ENCODE measurements at regions not wholly inside any gene's neighbourhood (a gene's known extent, or its start where the extent isn't known, plus 50 kb on each side); places are given as distances from the start of the nearest gene placed in this dataset.
"Not testable (repeated sequence)": the region's sequence is repeated elsewhere in the genome, so short reads cannot be mapped to it uniquely, and the experiment has no call there.

DNA sequence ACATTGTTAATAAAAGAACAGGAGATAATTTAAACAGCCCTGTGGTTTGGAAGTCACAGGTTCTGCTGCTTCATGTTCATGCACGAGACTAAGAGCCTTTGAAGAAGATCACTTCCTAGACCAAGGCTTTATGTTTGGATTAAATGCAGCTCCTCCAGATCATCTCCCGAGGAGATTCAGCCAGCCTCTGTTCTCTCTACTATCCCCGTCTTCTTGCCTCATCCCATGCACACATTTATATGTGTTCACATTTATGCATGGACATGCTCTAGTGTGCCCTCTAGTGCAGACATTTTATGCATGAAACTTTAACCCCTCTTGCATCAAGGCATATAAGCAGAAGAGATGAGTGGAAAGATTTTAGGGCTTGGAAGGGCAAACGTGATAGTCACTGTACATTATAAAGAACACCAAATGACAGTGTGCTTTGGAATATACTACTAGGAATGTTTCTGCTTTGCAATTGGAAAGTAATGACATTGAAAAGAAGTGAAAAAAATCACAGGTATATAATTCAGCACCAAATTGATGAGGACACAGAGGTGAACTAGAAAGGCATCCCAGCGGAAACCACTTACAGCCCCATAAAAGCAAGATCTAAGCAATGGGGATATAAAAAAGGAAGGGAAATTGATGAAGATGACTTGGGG, 271.5 kb upstream of the PLGLB2 start:
- H3K27ac Mint-ChIP-seq, result peak overlapping the region; percentile 71
- not testable (repeated sequence) for H3K27me3 Mint-ChIP-seq (ENCODE audit: low read depth); H3K4me3 Mint-ChIP-seq; H3K9me3 Mint-ChIP-seq; H3K36me3 Mint-ChIP-seq; H3K4me1 Mint-ChIP-seq; DNase-seq (ENCODE audit: low spot score in 2 of 2, unreplicated experiment in 2 of 2)

DNA sequence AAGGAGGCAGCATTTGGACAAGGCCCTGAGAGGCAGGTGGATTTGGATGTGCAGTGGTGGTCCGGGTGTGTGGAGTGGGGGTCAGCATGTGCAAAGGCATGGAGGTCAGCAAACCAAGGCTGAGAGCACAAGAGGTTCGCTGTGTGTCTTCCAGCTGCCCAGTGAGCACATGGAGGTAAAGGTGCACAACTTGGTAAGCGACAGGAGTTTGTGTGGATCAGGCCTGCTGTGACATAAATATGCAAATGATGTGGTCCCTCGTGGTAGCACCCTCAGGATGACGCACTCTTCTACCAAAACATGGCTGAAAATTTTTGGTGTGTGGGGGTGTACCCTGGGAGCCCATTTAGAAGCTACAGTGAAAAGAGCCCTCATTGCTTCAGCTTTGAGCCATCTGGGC, 271.0 kb upstream of the PLGLB2 start:
- H3K27ac Mint-ChIP-seq, result peak overlapping the region; percentile 71
- H3K27me3 Mint-ChIP-seq (ENCODE audit: low read depth); H3K4me3 Mint-ChIP-seq; H3K9me3 Mint-ChIP-seq; H3K36me3 Mint-ChIP-seq; H3K4me1 Mint-ChIP-seq; DNase-seq (ENCODE audit: low spot score in 2 of 2, unreplicated experiment in 2 of 2): not testable (repeated sequence)

- not testable (repeated sequence) for H3K27me3 Mint-ChIP-seq (ENCODE audit: low read depth); DNase-seq (ENCODE audit: low spot score in 2 of 2, unreplicated experiment in 2 of 2); H3K4me3 Mint-ChIP-seq; H3K36me3 Mint-ChIP-seq; H3K27ac Mint-ChIP-seq; H3K9me3 Mint-ChIP-seq
- peaks cover 14% of the 10 kb centered on the region for H3K4me1 Mint-ChIP-seq
Observed at GRCh38 chr2:87477669-87478428, 270.0 kb upstream of the PLGLB2 start.

DNA sequence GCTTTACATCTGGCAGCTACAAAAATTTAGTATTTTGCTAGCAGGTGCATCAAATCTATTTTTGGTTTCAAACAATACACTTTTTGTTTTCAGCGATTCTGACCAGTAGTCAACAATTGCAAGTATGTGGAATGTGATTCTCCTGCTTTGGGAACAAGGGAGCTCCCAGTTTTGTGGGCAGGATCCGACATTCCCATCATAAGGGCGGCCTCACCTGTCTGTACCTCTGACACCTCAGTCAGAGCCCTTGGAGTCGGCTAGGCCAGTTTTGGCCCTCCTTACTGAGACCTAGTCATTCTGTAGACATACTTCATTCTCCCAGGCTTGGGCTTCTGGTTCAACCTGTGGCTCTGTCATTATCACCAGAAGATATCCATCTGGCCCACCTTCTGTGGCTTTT, 269.0 kb upstream of the PLGLB2 start:
- not testable (repeated sequence) for DNase-seq (ENCODE audit: low spot score in 2 of 2, unreplicated experiment in 2 of 2); H3K4me3 Mint-ChIP-seq; H3K27ac Mint-ChIP-seq; H3K9me3 Mint-ChIP-seq; H3K36me3 Mint-ChIP-seq; H3K27me3 Mint-ChIP-seq (ENCODE audit: low read depth)
- peaks cover 16% of the 10 kb centered on the region for H3K4me1 Mint-ChIP-seq

DNA sequence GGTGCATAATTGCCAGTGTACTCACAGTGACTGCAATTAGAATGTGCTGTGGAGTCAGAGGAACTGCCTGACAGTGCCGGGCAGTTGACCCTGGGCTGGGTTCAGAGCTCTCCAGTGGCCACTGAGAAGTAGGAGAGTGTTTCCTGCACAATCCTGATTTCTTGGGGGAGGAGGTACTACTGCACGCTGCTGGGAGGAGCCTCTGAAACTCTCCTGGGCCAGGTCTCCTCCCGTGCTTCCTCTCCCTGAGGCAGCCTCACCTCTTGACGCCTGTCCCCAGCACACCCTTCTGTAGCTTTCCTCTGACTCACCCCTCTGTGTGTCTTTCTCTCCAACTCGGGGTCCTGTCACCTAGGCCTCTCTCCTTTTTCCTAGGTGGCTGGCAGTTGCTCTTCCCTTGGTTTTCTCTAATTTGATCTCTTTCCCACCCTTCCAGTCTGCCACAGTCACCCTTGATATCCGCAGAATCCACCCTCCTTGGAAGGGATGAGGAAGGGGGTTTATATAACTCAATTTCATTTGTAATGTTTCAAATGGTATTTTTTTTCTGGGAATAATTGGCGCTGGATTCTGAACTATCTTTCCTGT, 264.7 kb upstream of the PLGLB2 start:
- not testable (repeated sequence) for H3K27me3 Mint-ChIP-seq (ENCODE audit: low read depth); H3K27ac Mint-ChIP-seq; H3K9me3 Mint-ChIP-seq; H3K36me3 Mint-ChIP-seq; DNase-seq (ENCODE audit: low spot score in 2 of 2, unreplicated experiment in 2 of 2); H3K4me3 Mint-ChIP-seq
- peaks cover 14% of the 10 kb centered on the region for H3K4me1 Mint-ChIP-seq

- not testable (repeated sequence) for H3K27ac Mint-ChIP-seq; H3K36me3 Mint-ChIP-seq; H3K4me3 Mint-ChIP-seq; H3K27me3 Mint-ChIP-seq (ENCODE audit: low read depth); DNase-seq (ENCODE audit: low spot score in 2 of 2, unreplicated experiment in 2 of 2); H3K9me3 Mint-ChIP-seq
- H3K4me1 Mint-ChIP-seq, result peaks cover 14% of the 10 kb centered on the region
Observed at GRCh38 chr2:87484363-87484762, 263.5 kb upstream of the PLGLB2 start.

DNA sequence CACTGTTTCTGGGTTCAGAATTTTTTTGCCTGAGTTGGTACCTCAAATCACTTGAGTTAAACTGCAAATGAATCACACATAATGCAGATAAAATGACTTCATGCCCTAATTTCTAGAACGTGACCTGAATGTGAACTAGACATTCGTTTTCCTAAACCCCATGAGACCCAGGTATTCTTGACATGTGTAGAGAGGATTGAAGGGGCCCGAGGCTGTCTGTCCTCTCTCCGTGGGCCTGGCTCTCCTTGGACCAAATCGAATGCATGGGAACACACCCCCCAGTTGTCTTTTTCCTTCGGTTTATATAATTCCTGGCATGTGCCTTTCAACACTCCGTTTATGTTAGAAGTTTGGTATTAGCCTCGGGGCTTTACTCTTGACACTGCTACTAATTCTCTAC, 262.4 kb upstream of the PLGLB2 start:
- H3K4me3 Mint-ChIP-seq; H3K36me3 Mint-ChIP-seq; DNase-seq (ENCODE audit: low spot score in 2 of 2, unreplicated experiment in 2 of 2); H3K27me3 Mint-ChIP-seq (ENCODE audit: low read depth); H3K9me3 Mint-ChIP-seq: not testable (repeated sequence)
- Mint-ChIP-seq H3K27ac (peak overlapping the region; percentile 30), H3K4me1 (peaks cover 11% of the 10 kb centered on the region)

DNA sequence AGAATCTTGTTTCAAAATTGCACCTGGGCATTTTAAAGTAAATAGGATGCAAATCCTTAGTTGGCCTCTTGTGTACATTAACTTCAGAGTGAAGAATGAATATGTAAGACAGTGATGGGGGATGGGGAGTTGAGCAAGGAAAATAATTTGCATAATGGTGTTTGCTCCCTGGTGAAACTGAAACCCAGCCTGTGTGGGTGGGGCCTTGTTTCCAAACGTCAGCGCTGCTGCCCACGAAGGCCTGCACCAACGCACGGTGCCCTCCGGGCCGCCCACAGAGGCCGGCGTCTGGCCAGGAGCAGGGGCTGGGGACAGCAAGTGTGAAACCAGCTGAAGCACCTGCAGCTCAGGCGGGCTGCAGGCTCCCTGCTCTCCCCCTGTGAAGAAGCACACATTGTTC, 262.0 kb upstream of the PLGLB2 start:
- not testable (repeated sequence) for H3K27ac Mint-ChIP-seq; H3K9me3 Mint-ChIP-seq; H3K36me3 Mint-ChIP-seq; H3K4me3 Mint-ChIP-seq; H3K27me3 Mint-ChIP-seq (ENCODE audit: low read depth); DNase-seq (ENCODE audit: low spot score in 2 of 2, unreplicated experiment in 2 of 2)
- H3K4me1 Mint-ChIP-seq, result peaks cover 11% of the 10 kb centered on the region

- DNase-seq (ENCODE audit: low spot score in 2 of 2, unreplicated experiment in 2 of 2); H3K4me3 Mint-ChIP-seq; H3K36me3 Mint-ChIP-seq; H3K9me3 Mint-ChIP-seq; H3K27me3 Mint-ChIP-seq (ENCODE audit: low read depth): not testable (repeated sequence)
- H3K4me1 Mint-ChIP-seq, result peaks cover 11% of the 10 kb centered on the region
- H3K27ac Mint-ChIP-seq, result peak overlapping the region; percentile 16
Observed at GRCh38 chr2:87486413-87486812, 261.5 kb upstream of the PLGLB2 start.

GRCh38 chr2:87488021-87488420, 259.9 kb upstream of the PLGLB2 start:
- not testable (repeated sequence) for H3K4me3 Mint-ChIP-seq; H3K36me3 Mint-ChIP-seq; DNase-seq (ENCODE audit: low spot score in 2 of 2, unreplicated experiment in 2 of 2); H3K4me1 Mint-ChIP-seq; H3K9me3 Mint-ChIP-seq; H3K27ac Mint-ChIP-seq; H3K27me3 Mint-ChIP-seq (ENCODE audit: low read depth)

GRCh38 chr2:87488991-87489390, 258.9 kb upstream of the PLGLB2 start:
- not testable (repeated sequence) for H3K4me1 Mint-ChIP-seq; H3K27ac Mint-ChIP-seq; H3K27me3 Mint-ChIP-seq (ENCODE audit: low read depth); H3K4me3 Mint-ChIP-seq; H3K9me3 Mint-ChIP-seq; H3K36me3 Mint-ChIP-seq; DNase-seq (ENCODE audit: low spot score in 2 of 2, unreplicated experiment in 2 of 2)

DNA sequence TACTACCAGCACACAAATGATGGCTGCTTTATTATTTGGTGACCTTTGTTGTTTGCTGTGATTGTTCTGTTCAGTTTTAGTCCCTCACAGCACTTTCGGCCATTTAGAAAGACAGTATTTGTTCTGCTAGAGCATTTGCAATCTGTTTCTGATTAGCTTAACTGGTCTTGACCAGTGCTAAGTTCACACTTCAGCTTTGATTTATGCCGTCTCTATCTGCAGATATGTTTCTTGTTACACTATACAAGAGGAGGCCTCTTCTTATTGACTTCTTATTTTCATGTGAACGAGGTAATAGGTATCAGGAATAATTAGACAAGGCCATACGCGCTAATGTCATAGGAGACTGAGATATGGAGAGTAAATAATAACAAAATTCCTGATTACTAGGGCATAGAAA, 253.0 kb upstream of the PLGLB2 start:
- H3K27ac Mint-ChIP-seq, result peak overlapping the region; percentile 2
- not testable (repeated sequence) for H3K36me3 Mint-ChIP-seq

GRCh38 chr2:87495455-87495854, 252.4 kb upstream of the PLGLB2 start:
- H3K27me3 Mint-ChIP-seq (ENCODE audit: low read depth); DNase-seq (ENCODE audit: low spot score in 2 of 2, unreplicated experiment in 2 of 2); H3K4me3 Mint-ChIP-seq; H3K36me3 Mint-ChIP-seq; H3K27ac Mint-ChIP-seq; H3K9me3 Mint-ChIP-seq: not testable (repeated sequence)
- H3K4me1 Mint-ChIP-seq, result peaks cover 11% of the 10 kb centered on the region

More for the DNA sequence above, 253.0 kb upstream of the PLGLB2 start:
- H3K4me3 Mint-ChIP-seq; DNase-seq (ENCODE audit: low spot score in 2 of 2, unreplicated experiment in 2 of 2); H3K9me3 Mint-ChIP-seq; H3K4me1 Mint-ChIP-seq; H3K27me3 Mint-ChIP-seq (ENCODE audit: low read depth): not testable (repeated sequence)
